GM12874 (cell line): ENCODE measurements at regions not wholly inside any gene's neighbourhood (a gene's known extent, or its start where the extent isn't known, plus 50 kb on each side); places are given as distances from the start of the nearest gene placed in this dataset.

Experiments used
- CTCF ChIP-seq: IDR thresholded peaks from 2 replicates; pipeline ENCODE4 v1.5.1; 2011; ENCODE audit warnings: low read depth, mild to moderate bottlenecking, control low read depth, low read length, moderate library complexity; ENCODE audit not compliant: insufficient read depth

- no peak for TF ChIP-seq CTCF
These were observed 130.5 kb downstream of the PPIAL4G start for GRCh38 chr1:148352470-148353053.

GRCh38 chr1:148347781-148348180, 135.3 kb downstream of the PPIAL4G start:
- no peak for TF ChIP-seq CTCF

- peak; percentile 43; the same call in 1 of the 2 replicates for TF ChIP-seq CTCF
These were observed 137.4 kb downstream of the PPIAL4G start for GRCh38 chr1:148345659-148346151.

GRCh38 chr1:148334339-148335130, 148.6 kb downstream of the PPIAL4G start:
- TF ChIP-seq CTCF, result no peak

- TF ChIP-seq CTCF, result no peak
These were observed 149.2 kb downstream of the PPIAL4G start for GRCh38 chr1:148333875-148334338.

- no peak for TF ChIP-seq CTCF
These were observed 154.2 kb downstream of the PPIAL4G start for GRCh38 chr1:148328884-148329283.

GRCh38 chr1:148318904-148319242, 164.2 kb downstream of the PPIAL4G start:
- TF ChIP-seq CTCF, result no peak
